ENCODE measurements at regions not wholly inside any gene's neighbourhood (a gene's known extent, or its start where the extent isn't known, plus 50 kb on each side); places are given as distances from the start of the nearest gene placed in this dataset.

DNA sequence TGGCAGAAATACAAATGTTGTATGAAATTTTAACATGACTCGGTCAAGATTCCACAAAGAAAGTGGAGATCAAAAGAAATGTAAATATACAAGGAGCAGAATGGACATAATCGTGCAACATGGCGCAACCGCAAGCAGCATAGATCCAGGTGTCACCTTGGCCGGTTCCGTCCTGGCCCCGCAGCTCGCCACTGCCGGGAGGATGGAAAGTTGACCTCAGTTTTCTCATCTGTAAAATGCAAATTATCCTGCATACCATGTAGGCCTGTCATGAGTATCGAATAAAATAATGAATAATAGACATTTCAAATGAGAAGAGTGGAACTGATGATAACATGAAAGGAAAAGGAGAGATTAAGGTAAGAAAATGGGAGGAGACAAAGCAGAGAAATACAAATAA is 427.3 kb upstream of the SMIM21 start:
- TF ChIP-seq POLR2A (IDR thresholded peaks at IDR 0.05; ENCODE audit: low read length), result no peak
- TF ChIP-seq GATA1 (IDR thresholded peaks at IDR 0.05; ENCODE audit: low read depth, low read length), result no peak
